ENCODE measurements at regions not wholly inside any gene's neighbourhood (a gene's known extent, or its start where the extent isn't known, plus 50 kb on each side); places are given as distances from the start of the nearest gene placed in this dataset.

GRCh38 chr5:165260426-165260825, 1755.0 kb downstream of the MAT2B start:
- TF ChIP-seq ESRRA (CRISPR knock-in tag; IDR thresholded peaks at IDR 0.05; ENCODE audit: borderline replicate concordance) (no peak), PREB (CRISPR knock-in tag; IDR thresholded peaks at IDR 0.05; ENCODE audit: borderline replicate concordance) (no peak), CTCF (IDR thresholded peaks at IDR 0.05) (no peak), SMAD4 (CRISPR knock-in tag; IDR thresholded peaks at IDR 0.05) (no peak), GABPB1 (CRISPR knock-in tag; IDR thresholded peaks at IDR 0.05) (no peak), SMAD3 (CRISPR knock-in tag; IDR thresholded peaks at IDR 0.05; ENCODE audit: borderline replicate concordance) (no peak), CBFB (CRISPR knock-in tag; IDR thresholded peaks at IDR 0.05; ENCODE audit: low read depth) (no peak), CREB1 (CRISPR knock-in tag; IDR thresholded peaks at IDR 0.05) (no peak), MXD4 (CRISPR knock-in tag; IDR thresholded peaks at IDR 0.05; ENCODE audit: borderline replicate concordance) (no peak), SOX15 (CRISPR knock-in tag; IDR thresholded peaks at IDR 0.05) (no peak)
- TF ChIP-seq, protein P1, sequence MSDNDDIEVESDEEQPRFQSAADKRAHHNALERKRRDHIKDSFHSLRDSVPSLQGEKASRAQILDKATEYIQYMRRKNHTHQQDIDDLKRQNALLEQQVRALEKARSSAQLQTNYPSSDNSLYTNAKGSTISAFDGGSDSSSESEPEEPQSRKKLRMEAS (CRISPR knock-in tag; IDR thresholded peaks at IDR 0.05), result no peak
- TF ChIP-seq, protein P2, sequence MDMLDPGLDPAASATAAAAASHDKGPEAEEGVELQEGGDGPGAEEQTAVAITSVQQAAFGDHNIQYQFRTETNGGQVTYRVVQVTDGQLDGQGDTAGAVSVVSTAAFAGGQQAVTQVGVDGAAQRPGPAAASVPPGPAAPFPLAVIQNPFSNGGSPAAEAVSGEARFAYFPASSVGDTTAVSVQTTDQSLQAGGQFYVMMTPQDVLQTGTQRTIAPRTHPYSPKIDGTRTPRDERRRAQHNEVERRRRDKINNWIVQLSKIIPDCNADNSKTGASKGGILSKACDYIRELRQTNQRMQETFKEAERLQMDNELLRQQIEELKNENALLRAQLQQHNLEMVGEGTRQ (CRISPR knock-in tag; IDR thresholded peaks at IDR 0.05), result no peak
- TF ChIP-seq, protein P3, sequence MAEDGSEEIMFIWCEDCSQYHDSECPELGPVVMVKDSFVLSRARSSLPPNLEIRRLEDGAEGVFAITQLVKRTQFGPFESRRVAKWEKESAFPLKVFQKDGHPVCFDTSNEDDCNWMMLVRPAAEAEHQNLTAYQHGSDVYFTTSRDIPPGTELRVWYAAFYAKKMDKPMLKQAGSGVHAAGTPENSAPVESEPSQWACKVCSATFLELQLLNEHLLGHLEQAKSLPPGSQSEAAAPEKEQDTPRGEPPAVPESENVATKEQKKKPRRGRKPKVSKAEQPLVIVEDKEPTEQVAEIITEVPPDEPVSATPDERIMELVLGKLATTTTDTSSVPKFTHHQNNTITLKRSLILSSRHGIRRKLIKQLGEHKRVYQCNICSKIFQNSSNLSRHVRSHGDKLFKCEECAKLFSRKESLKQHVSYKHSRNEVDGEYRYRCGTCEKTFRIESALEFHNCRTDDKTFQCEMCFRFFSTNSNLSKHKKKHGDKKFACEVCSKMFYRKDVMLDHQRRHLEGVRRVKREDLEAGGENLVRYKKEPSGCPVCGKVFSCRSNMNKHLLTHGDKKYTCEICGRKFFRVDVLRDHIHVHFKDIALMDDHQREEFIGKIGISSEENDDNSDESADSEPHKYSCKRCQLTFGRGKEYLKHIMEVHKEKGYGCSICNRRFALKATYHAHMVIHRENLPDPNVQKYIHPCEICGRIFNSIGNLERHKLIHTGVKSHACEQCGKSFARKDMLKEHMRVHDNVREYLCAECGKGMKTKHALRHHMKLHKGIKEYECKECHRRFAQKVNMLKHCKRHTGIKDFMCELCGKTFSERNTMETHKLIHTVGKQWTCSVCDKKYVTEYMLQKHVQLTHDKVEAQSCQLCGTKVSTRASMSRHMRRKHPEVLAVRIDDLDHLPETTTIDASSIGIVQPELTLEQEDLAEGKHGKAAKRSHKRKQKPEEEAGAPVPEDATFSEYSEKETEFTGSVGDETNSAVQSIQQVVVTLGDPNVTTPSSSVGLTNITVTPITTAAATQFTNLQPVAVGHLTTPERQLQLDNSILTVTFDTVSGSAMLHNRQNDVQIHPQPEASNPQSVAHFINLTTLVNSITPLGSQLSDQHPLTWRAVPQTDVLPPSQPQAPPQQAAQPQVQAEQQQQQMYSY (CRISPR knock-in tag; IDR thresholded peaks at IDR 0.05), result no peak
